HFFc6 (cell line): ENCODE measurements at regions not wholly inside any gene's neighbourhood (a gene's known extent, or its start where the extent isn't known, plus 50 kb on each side); places are given as distances from the start of the nearest gene placed in this dataset.

ENCODE experiments used
- DNase-seq: peaks from one replicate; pipeline ENCODE4 v3.0.0-alpha.2; 2018
- H3K27ac Mint-ChIP-seq: 2 replicates; pipeline ENCODE4 v1.8.0; 2020; ENCODE audit warnings: mild to moderate bottlenecking, mixed read lengths
- H3K27me3 Mint-ChIP-seq: 2 replicates; pipeline ENCODE4 v1.8.0; 2021; ENCODE audit warnings: mild to moderate bottlenecking, moderate library complexity, mixed read lengths; ENCODE audit not compliant: insufficient read depth
- H3K36me3 Mint-ChIP-seq: 2 replicates; pipeline ENCODE4 v1.8.0; 2021; ENCODE audit warnings: low read depth, mixed read lengths
- H3K4me1 Mint-ChIP-seq: 2 replicates; pipeline ENCODE4 v1.8.0; 2020; ENCODE audit warnings: low read depth, mixed read lengths
- H3K4me3 Mint-ChIP-seq: 2 replicates; pipeline ENCODE4 v1.8.0; 2020; ENCODE audit warnings: mild to moderate bottlenecking, moderate library complexity, mixed read lengths
- H3K9me3 Mint-ChIP-seq: 2 replicates; pipeline ENCODE4 v1.8.0; 2020; ENCODE audit warnings: mild to moderate bottlenecking, mixed read lengths
- CTCF ChIP-seq: fragments of 200-600 bp; sonication (generic); IDR thresholded peaks from 2 replicates; pipeline ENCODE4 v1.5.0; 2021; ENCODE audit warnings: antibody characterized with exemption, mild to moderate bottlenecking

GRCh38 chr2:216274194-216274840, 98.0 kb downstream of the MARCHF4 start:
- Mint-ChIP-seq H3K9me3 (no peaks in the 10 kb centered on the region), H3K4me1 (peaks cover 40% of the 10 kb centered on the region), H3K27ac (peak overlapping the region; percentile 3; the same call in 1 of the 2 replicates), H3K36me3 (peaks cover 72% of the 10 kb centered on the region), H3K4me3 (no peak overlapping the region), H3K27me3 (no peaks in the 10 kb centered on the region; the same call in 1 of the 2 replicates)
- TF ChIP-seq CTCF, result peak; percentile 23; the same call in 1 of the 2 replicates
- peak; percentile 6 for DNase-seq

- no peak for DNase-seq
- Mint-ChIP-seq H3K9me3 (no peaks in the 10 kb centered on the region), H3K27me3 (no peaks in the 10 kb centered on the region; the same call in 1 of the 2 replicates), H3K4me1 (no peaks in the 10 kb centered on the region), H3K4me3 (no peak overlapping the region), H3K27ac (no peak overlapping the region), H3K36me3 (peaks cover 8% of the 10 kb centered on the region; the same call in 1 of the 2 replicates)
- no peak for TF ChIP-seq CTCF
These were observed 111.2 kb downstream of the MARCHF4 start for GRCh38 chr2:216261042-216261537.

- H3K4me3 Mint-ChIP-seq, result no peak overlapping the region
- H3K36me3 Mint-ChIP-seq, result peaks cover 12% of the 10 kb centered on the region; the same call in 1 of the 2 replicates
- no peaks in the 10 kb centered on the region; the same call in 1 of the 2 replicates for H3K27me3 Mint-ChIP-seq
- H3K4me1 Mint-ChIP-seq, result no peaks in the 10 kb centered on the region
- DNase-seq, result no peak
- no peak overlapping the region for H3K27ac Mint-ChIP-seq
- TF ChIP-seq CTCF, result no peak
- H3K9me3 Mint-ChIP-seq, result no peaks in the 10 kb centered on the region
These were observed 111.7 kb downstream of the MARCHF4 start for GRCh38 chr2:216260629-216261028.

- Mint-ChIP-seq H3K9me3 (no peaks in the 10 kb centered on the region), H3K27ac (no peak overlapping the region), H3K36me3 (peaks cover 12% of the 10 kb centered on the region; the same call in 1 of the 2 replicates), H3K4me3 (no peak overlapping the region), H3K27me3 (no peaks in the 10 kb centered on the region; the same call in 1 of the 2 replicates), H3K4me1 (no peaks in the 10 kb centered on the region)
- no peak for TF ChIP-seq CTCF
- no peak for DNase-seq
These were observed 113.2 kb downstream of the MARCHF4 start for GRCh38 chr2:216259081-216259480.

- TF ChIP-seq CTCF, result no peak
- H3K9me3 Mint-ChIP-seq, result no peaks in the 10 kb centered on the region
- peaks cover 17% of the 10 kb centered on the region; the same call in 1 of the 2 replicates for H3K36me3 Mint-ChIP-seq
- no peak overlapping the region for H3K27ac Mint-ChIP-seq
- no peak for DNase-seq
- no peak overlapping the region for H3K4me3 Mint-ChIP-seq
- H3K4me1 Mint-ChIP-seq, result no peaks in the 10 kb centered on the region
- no peaks in the 10 kb centered on the region; the same call in 1 of the 2 replicates for H3K27me3 Mint-ChIP-seq
These were observed 115.2 kb downstream of the MARCHF4 start for GRCh38 chr2:216257089-216257488.
